ENCODE measurements at regions not wholly inside any gene's neighbourhood (a gene's known extent, or its start where the extent isn't known, plus 50 kb on each side); places are given as distances from the start of the nearest gene placed in this dataset.
"Not testable (repeated sequence)": the region's sequence is repeated elsewhere in the genome, so short reads cannot be mapped to it uniquely, and the experiment has no call there.

- H3K27me3 ChIP-seq; H3K4me3 ChIP-seq; H3K27ac ChIP-seq; FAIRE-seq; H3K9me3 ChIP-seq; H3K4me1 ChIP-seq; H3K36me3 ChIP-seq; ATAC-seq; DNase-seq; intact Hi-C loops (cut with DNase I): not testable (repeated sequence)
- 34% methylated on average over 2 of the region's 2 CpGs; no CpG with 5 or more reads in 1 of the 2 donors for WGBS, 2 donors
Observed at GRCh38 chr16:15192197-15192596, 98.1 kb upstream of the RRN3 start.

GRCh38 chr16:15189478-15189877, 95.4 kb upstream of the RRN3 start:
- ATAC-seq; intact Hi-C loops (cut with DNase I); H3K4me3 ChIP-seq; H3K9me3 ChIP-seq; FAIRE-seq; H3K4me1 ChIP-seq; DNase-seq; H3K27me3 ChIP-seq; H3K36me3 ChIP-seq; H3K27ac ChIP-seq: not testable (repeated sequence)
- WGBS, 2 donors, result no CpG with 5 or more reads among the region's 2 CpGs

All from pancreas (tissue), 10 donors.